PC-3 (cell line): ENCODE measurements at regions not wholly inside any gene's neighbourhood (a gene's known extent, or its start where the extent isn't known, plus 50 kb on each side); places are given as distances from the start of the nearest gene placed in this dataset.

Source experiments
- EZH2phosphoT487 ChIP-seq: fragments of 300-600 bp; sonication (generic); IDR thresholded peaks from 2 replicates; pipeline ENCODE4 v1.6.1; 2018; ENCODE audit warnings: mild to moderate bottlenecking, antibody characterized with exemption, low read length, borderline replicate concordance
- TF ChIP-seq, protein P1 (sequence below): fragments of 300-600 bp; sonication (generic); conservative IDR thresholded peaks from 2 replicates; pipeline ENCODE4 v1.5.1; 2017; ENCODE audit warnings: antibody characterized with exemption, low read depth, mild to moderate bottlenecking, low read length

DNA sequence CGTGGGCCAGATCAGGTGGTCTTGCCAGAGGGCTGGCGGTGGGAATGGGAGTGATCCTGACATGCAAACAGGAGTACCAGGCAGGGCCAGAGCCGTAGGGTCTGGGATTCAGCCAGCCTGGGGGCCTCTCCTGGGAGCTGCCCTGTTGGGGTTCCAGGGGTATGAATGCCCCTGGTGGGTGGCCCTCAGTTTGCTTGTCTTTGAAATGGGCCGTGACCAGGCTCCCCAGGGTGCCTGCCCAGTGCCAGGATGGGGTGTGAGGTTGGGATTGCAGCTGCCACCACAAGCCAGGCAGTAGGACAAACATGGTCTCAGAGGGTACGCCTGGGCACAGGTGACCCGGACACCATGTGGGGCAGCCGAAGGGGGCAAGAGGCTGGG, 168.8 kb downstream of the KIF26A start:
- TF ChIP-seq, protein P1, sequence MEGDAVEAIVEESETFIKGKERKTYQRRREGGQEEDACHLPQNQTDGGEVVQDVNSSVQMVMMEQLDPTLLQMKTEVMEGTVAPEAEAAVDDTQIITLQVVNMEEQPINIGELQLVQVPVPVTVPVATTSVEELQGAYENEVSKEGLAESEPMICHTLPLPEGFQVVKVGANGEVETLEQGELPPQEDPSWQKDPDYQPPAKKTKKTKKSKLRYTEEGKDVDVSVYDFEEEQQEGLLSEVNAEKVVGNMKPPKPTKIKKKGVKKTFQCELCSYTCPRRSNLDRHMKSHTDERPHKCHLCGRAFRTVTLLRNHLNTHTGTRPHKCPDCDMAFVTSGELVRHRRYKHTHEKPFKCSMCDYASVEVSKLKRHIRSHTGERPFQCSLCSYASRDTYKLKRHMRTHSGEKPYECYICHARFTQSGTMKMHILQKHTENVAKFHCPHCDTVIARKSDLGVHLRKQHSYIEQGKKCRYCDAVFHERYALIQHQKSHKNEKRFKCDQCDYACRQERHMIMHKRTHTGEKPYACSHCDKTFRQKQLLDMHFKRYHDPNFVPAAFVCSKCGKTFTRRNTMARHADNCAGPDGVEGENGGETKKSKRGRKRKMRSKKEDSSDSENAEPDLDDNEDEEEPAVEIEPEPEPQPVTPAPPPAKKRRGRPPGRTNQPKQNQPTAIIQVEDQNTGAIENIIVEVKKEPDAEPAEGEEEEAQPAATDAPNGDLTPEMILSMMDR, result no peak
- no peak for TF ChIP-seq EZH2phosphoT487
